ENCODE measurements at regions not wholly inside any gene's neighbourhood (a gene's known extent, or its start where the extent isn't known, plus 50 kb on each side); places are given as distances from the start of the nearest gene placed in this dataset.
A peak's percentile ranks its signal among the peaks of the same experiment; 100 is the strongest.
"Not testable (repeated sequence)": the region's sequence is repeated elsewhere in the genome, so short reads cannot be mapped to it uniquely, and the experiment has no call there.

GRCh38 chr11:67820081-67820480 lies 145.7 kb upstream of the ALDH3B2 start:
- TF ChIP-seq CTCF (IDR thresholded peaks at IDR 0.05) (no peak), ZFX (IDR thresholded peaks at IDR 0.05; ENCODE audit: borderline replicate concordance) (no peak)
- H3K27ac ChIP-seq, result no peak overlapping the region

GRCh38 chr11:67817558-67817957 lies 143.1 kb upstream of the ALDH3B2 start:
- H3K27ac ChIP-seq, result not testable (repeated sequence)

GRCh38 chr11:67809301-67809700 lies 134.9 kb upstream of the ALDH3B2 start:
- not testable (repeated sequence) for H3K27ac ChIP-seq

GRCh38 chr11:67807896-67808295 lies 133.5 kb upstream of the ALDH3B2 start:
- H3K27ac ChIP-seq, result not testable (repeated sequence)

GRCh38 chr11:67806728-67807235 lies 132.4 kb upstream of the ALDH3B2 start:
- H3K27ac ChIP-seq, result peak overlapping the region; percentile 58; the same call in 1 of the 2 replicates

- H3K27ac ChIP-seq, result peak overlapping the region; percentile 58; the same call in 1 of the 2 replicates
These were observed 131.8 kb upstream of the ALDH3B2 start for GRCh38 chr11:67806183-67806582.

GRCh38 chr11:67805253-67806126 lies 131.1 kb upstream of the ALDH3B2 start:
- peak overlapping the region; percentile 58; the same call in 1 of the 2 replicates for H3K27ac ChIP-seq

- not testable (repeated sequence) for H3K27ac ChIP-seq
These were observed 130.2 kb upstream of the ALDH3B2 start for GRCh38 chr11:67804435-67805252.

- not testable (repeated sequence) for H3K27ac ChIP-seq
These were observed 129.1 kb upstream of the ALDH3B2 start for GRCh38 chr11:67803519-67803918.

- not testable (repeated sequence) for H3K27ac ChIP-seq
These were observed 128.6 kb upstream of the ALDH3B2 start for GRCh38 chr11:67803055-67803454.

- not testable (repeated sequence) for H3K27ac ChIP-seq
These were observed 128.2 kb upstream of the ALDH3B2 start for GRCh38 chr11:67802623-67803022.

- not testable (repeated sequence) for H3K27ac ChIP-seq
These were observed 127.0 kb upstream of the ALDH3B2 start for GRCh38 chr11:67801397-67801796.

- H3K27ac ChIP-seq, result not testable (repeated sequence)
These were observed 126.2 kb upstream of the ALDH3B2 start for GRCh38 chr11:67800591-67800990.

- TF ChIP-seq CTCF (IDR thresholded peaks at IDR 0.05), result peak; percentile 70
- H3K27ac ChIP-seq, result not testable (repeated sequence)
These were observed 125.4 kb upstream of the ALDH3B2 start for GRCh38 chr11:67799808-67800207.

- not testable (repeated sequence) for H3K27ac ChIP-seq
These were observed 123.5 kb upstream of the ALDH3B2 start for GRCh38 chr11:67797726-67798521.

Data from 22Rv1 (cell line).